Epithelial cell of proximal tubule (primary cell): ENCODE measurements at regions not wholly inside any gene's neighbourhood (a gene's known extent, or its start where the extent isn't known, plus 50 kb on each side); places are given as distances from the start of the nearest gene placed in this dataset.
"Not testable (repeated sequence)": the region's sequence is repeated elsewhere in the genome, so short reads cannot be mapped to it uniquely, and the experiment has no call there.

Experiments
- DNase-seq: peaks from one replicate; pipeline ENCODE4 v3.0.0-alpha.2; 2011; ENCODE audit warnings: low read depth
- H3K4me3 ChIP-seq: 2 replicates; pipeline ENCODE4 v1.5.1; 2011; ENCODE audit warnings: low read depth, mild to moderate bottlenecking, low read length
- TF ChIP-seq, protein P1 (sequence below): conservative IDR thresholded peaks from 2 replicates; pipeline ENCODE4 v1.5.1; 2012; ENCODE audit warnings: low read depth, mild to moderate bottlenecking, low read length

DNA sequence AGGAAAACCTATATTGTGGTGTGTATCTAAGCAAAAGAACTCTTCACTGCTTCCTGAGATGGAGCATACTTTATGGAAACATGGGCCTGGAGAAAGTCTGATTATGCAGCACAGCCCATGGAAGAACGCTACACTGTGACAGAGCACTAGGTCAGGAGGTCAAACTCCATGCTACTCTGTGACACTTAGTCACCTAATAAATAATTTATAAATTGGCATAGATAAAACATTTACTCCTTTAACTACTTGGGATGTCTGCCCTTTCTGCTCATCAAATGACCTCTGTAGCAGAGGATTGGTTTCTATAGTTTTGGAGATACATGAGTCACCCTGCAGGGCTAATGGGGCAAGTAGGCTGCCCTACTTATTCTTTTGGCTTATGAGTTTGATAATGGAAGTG lies 134.7 kb upstream of the BANK1 start:
- DNase-seq: peak; percentile 16
- H3K4me3 ChIP-seq: no peak overlapping the region
- TF ChIP-seq, protein P1, sequence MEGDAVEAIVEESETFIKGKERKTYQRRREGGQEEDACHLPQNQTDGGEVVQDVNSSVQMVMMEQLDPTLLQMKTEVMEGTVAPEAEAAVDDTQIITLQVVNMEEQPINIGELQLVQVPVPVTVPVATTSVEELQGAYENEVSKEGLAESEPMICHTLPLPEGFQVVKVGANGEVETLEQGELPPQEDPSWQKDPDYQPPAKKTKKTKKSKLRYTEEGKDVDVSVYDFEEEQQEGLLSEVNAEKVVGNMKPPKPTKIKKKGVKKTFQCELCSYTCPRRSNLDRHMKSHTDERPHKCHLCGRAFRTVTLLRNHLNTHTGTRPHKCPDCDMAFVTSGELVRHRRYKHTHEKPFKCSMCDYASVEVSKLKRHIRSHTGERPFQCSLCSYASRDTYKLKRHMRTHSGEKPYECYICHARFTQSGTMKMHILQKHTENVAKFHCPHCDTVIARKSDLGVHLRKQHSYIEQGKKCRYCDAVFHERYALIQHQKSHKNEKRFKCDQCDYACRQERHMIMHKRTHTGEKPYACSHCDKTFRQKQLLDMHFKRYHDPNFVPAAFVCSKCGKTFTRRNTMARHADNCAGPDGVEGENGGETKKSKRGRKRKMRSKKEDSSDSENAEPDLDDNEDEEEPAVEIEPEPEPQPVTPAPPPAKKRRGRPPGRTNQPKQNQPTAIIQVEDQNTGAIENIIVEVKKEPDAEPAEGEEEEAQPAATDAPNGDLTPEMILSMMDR: no peak

DNA sequence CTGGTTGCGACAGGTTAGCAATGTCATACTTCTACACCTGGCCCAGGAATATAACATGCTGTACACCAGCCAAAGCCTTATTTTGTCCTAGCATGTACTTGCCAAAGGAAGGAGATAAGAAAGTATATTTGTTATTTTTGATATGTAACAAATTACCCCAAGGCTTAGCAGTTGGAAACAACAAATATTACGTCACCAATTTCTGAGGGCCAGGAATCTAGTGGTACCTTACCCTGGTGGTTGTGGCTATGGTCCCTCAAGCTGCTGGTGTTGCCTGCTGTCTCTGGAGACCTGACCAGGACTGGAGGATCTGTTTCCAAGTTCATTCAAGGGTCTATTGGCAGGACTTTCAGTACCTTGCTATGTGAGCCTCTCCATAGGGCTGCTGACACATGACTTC lies 135.5 kb upstream of the BANK1 start:
- TF ChIP-seq, protein P1: no peak
- DNase-seq: no peak
- H3K4me3 ChIP-seq: no peak overlapping the region

DNA sequence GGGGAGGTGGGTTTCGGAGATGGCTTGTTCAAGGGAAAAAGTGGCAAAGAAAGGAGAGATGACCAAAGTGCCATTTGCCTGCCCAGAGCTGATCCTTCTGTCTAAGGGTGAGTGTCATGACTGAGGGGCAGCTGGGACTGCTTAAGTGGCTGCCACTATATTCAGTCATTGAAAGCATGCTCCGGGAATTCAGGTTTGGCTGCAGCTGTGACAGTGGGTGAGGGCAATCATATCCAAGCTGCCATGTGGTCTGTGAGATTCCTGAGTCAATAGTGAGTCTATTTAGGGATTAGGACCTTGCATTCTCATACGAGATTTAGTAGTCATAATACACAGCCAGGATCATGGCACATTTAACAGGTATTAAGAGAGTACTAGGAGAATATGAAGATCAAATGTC lies 138.8 kb upstream of the BANK1 start:
- TF ChIP-seq, protein P1: no peak
- DNase-seq: no peak
- no peak overlapping the region for H3K4me3 ChIP-seq

DNA sequence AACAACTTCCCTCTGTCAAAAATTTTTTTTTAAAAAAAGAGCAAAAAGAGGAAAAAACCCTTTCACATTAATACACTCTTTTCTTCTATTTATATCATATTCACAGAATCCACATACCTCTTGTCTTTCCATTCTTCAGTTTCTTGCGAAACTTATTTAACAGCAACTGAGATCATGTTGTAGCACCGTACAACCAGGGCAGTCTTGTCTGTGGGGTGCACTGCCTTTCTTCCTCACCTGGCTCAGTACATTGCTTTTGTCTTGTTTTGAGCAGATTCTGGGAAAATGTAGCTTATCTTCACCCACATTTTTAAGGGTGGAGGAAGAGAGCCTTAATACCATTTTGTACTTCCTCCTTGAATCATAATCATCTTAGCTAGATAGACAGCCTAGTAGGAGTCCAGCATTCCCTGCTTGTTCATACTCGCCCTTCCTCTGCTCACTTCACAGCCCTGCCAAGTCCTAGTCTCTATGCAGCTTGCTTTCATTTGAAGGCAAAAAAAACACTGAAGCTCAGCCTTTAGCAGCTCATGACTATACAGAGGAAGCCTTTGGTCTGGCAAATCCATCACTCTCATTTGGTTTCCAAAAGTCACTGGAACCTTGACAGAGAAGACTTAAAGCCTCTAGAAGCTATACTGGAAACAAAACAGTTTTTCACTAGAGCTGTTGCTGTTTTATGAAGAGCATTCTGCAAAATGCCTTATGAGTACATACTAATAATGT lies 140.6 kb upstream of the BANK1 start:
- no peak for DNase-seq
- H3K4me3 ChIP-seq: no peak overlapping the region
- TF ChIP-seq, protein P1: no peak

DNA sequence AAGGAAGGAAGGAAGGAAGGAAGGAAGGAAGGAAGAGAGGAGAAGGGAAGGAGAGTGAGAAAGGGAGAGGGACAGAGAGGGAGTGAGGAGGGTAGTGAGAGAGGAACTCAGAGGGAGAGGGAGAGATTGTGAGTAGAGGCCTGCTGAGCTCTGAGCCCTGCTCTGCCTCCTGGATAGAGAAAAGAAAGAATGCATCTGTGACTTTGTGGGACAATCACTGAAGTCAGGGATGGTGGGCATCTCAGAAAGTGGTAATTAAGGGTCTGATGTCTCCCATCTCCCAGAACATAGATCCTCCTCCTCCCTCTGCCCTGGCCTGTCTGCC lies 142.9 kb upstream of the BANK1 start:
- DNase-seq: no peak
- TF ChIP-seq, protein P1: no peak
- no peak overlapping the region for H3K4me3 ChIP-seq

DNA sequence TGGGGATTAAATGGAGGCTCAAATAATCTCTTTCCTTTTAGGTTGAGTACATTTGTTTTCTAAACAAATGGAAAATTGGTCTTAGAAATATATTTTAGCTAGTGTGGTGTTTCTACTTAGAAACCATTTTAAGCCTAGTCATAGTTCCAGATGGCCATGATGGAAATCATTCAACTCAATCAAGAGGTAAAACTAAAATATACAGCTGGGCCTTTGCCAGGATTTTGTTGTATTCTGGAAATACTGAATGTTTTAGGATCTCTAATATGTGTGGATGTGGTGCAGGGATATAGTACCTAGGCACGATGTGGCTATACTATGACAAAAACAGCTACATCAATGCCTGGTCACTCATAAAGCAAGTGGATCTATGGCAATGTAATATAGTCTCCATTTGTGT lies 146.0 kb upstream of the BANK1 start:
- H3K4me3 ChIP-seq: no peak overlapping the region
- DNase-seq: no peak
- TF ChIP-seq, protein P1: no peak

DNA sequence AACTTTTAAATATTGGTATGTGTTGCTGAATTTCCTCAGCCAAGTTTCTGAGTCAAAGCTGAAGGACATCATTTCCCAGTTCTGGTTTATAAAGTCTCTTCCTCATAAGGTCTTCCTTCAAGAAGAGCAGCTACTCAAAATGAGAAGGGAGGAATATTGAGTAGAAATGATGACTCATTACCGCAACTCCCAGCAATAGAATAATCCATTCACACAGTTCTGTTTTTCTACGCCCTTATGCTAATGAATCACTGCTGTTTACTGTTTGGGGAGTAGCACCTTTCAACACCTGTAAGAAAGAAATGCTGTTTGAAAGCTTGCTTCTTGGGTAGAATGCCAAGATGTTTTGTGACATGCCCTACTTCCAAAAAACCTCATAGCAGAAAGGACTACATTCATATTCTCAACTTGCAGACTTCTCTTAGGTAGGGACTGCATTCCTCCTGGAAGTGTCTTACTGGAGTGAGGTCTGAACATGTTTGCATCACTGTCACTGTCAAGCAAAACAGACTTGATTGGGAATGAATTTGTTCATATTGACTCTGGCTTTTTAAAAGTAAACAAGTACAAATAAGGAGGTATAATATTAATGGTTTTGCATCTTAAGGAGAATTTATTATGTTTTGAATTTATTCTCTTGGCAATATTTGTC lies 147.2 kb upstream of the BANK1 start:
- TF ChIP-seq, protein P1: no peak
- DNase-seq: no peak
- H3K4me3 ChIP-seq: no peak overlapping the region

DNA sequence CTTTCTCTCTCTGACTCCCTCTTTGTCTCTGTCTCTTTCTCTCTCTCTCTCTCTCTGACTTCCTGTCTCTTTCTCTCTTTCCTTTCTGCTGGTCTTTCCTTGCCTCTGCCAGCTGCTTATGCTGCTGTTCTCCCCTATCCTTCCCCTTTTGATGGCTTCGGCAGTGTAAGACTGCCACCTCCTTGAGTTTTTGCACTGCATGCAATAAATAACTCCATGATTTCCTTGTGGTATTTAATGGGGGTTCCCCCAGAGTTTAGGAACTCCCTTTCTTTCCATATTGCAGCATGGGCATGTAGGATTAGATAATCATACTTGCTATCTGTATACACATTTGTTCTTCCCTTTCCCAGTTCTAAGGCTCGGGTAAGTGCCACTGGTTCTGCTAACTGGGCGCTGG lies 157.8 kb upstream of the BANK1 start:
- H3K4me3 ChIP-seq: not testable (repeated sequence)

More for the DNA sequence above, 157.8 kb upstream of the BANK1 start:
- not testable (repeated sequence) for DNase-seq
